ENCODE measurements at regions not wholly inside any gene's neighbourhood (a gene's known extent, or its start where the extent isn't known, plus 50 kb on each side); places are given as distances from the start of the nearest gene placed in this dataset.
"Not testable (repeated sequence)": the region's sequence is repeated elsewhere in the genome, so short reads cannot be mapped to it uniquely, and the experiment has no call there.

DNA sequence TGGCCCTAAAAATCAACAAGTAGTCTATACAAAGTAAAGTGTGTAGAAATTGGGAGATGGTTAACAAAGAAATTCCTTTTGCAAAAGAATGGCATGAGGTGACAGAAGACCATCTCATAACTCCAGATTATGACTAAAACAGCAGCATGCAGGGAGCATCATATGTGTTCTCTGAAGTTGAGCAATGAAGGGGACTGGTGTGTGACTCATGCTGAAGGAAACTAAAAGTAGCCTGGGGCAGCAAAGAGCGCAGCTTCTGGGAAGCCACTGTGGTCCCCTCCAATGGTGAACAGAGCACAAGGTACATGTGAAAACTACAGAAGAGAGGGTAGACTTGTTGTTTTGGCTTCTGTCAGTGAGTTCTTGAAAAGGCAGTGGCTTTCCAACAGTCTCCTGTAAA lies 133.4 kb downstream of the MACC1 start:
- DNase-seq, result no peak

DNA sequence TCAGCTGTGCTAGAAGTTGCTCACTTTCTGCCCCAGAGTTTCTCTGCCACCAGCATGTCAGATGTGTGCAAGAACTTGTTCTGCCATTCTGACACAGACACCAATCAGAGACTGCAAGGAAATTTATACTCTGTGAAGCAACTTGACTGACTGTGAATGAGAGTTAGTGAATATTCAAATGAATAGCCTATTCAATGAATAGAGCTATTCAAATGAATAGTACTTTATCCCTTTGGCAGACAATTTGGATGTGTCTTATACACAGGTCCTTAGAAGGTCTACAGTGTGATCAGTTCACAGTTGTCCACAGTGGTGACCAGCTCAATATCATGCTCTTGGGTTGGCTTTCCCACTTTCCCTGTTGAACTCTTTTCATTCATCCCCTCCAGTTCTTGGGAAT lies 138.1 kb downstream of the MACC1 start:
- no peak for DNase-seq

DNA sequence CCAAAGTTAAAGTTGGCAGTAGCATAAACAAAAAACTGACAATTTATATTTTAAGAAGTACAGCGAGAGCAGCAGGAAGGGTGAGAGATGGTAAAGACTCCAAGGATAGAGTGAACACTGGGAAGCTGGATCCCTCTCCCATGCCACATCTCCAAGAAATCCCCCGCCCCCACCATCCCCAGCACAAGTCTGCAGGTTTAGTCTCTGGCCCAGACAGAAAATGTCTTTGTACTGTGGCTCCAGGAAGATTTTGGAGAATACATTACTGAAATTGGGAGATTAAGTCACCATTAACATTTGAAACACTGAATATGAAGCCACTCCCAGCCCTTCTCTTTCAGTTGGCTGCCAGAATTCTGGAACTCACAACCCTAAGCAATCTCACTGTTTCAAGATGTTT lies 140.3 kb downstream of the MACC1 start:
- no peak for DNase-seq

DNA sequence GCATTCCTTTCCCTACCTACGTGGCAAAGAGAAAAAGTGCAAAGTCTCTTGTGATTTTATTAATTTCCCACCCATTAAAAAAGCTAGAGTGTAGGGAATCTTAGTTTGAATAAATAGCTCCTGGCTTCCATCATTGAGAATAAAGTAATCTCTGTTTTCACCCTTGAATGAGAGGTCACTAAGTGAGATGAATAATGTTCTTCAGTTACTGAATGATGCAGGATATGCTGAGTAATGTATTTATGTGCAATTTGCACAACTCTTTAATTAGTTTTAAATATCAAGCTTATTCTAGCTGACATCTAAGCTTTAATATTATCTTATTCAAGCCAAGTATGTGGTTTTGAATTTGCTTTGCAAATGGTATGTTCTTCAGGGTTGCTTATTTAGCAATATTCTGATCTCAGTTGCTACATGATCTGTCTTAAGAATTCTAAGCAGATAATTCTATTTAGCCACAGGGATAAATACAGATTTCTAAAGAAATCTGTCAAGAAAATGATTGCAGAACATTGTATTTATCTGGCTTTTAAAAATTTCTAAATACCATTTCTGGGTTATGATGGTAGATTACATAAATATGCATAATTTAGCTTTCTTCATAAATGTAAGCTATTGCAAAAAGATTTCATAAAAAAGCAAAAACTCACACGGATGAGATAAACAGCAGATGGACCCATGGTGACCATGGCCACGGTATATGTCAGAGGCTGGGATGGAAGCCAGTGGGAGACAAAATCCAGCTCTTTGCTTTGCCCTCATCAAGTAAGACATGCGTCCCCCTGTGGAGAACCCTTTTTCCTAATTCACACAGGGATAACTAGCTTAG lies 141.0 kb downstream of the MACC1 start:
- DNase-seq, result no peak

DNA sequence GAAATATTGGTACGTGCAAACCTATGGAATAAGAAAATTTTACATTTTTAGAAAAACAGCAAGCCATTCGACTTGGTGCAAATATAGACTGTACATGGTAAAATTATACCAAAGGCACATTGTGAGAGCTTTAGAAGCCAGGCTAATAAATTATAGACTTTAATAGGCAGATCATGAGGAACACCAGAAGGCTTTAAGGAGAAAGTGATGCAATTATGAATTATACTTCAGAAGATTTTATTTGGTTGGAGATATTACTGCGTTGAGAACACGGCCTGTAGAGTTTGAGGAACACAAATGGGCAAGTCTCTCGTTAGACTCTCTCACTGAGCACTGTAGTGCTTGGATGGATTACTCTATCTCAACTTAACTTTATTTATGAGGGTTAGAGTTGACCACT lies 141.7 kb downstream of the MACC1 start:
- DNase-seq, result no peak

DNA sequence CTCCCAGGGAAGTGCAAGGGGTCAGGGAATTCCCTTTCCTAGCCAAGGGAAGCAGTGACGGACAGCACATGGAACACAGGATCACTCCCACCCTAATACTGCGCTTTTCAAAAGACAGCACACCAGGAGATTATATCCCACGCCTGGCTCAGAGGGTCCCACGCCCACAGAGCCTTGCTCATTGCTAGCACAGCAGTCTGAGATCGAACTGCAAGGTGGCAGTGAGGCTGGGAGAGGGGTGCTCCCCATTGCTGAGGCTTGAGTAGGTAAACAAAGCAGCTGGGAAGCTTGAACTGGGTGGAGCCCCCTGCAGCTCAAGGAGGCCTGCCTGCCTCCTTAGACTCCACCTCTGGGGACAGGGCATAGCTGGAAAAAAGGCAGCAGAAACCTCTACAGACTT lies 149.2 kb downstream of the MACC1 start:
- not testable (repeated sequence) for DNase-seq

DNA sequence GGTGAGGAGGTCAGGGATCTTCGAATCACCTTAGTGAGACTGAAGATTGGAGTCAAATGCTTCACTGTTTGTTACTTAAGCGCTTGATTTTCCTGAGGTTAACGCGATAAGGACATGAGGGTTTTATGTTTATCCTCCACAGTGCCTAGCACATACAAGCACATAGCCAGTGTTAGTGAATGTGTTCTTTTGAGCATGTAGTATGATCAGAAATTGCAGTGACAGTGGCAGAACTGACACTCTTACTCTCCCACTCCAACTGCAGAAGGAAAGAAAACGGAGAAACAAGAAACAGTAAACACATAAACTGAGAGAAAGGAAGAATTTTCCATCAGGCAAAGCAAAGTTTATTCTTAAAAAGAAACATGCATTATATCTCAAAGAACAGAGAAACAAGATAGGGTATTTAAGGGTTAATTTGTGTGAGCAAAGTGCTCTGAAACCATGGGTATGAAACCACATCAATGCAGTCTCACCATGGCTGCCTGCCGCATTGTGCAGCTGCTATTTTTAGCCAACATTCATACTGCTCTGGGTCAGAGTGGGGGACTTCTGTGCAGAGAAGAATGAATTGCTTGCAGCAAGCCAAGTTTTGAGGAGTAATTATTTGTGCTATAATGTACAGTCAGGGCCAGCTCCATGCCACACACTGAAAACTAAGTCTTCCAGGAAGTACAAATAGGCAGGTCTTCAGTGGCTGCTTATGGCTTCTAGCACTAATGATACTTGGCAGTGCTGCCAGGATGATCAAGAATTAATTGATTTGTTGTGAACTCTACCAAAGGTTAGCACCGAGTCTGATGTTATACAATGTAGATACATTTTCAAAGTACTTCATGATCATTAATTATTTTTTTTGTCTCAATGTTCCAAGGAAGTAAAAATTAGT lies 152.0 kb downstream of the MACC1 start:
- no peak for DNase-seq

DNA sequence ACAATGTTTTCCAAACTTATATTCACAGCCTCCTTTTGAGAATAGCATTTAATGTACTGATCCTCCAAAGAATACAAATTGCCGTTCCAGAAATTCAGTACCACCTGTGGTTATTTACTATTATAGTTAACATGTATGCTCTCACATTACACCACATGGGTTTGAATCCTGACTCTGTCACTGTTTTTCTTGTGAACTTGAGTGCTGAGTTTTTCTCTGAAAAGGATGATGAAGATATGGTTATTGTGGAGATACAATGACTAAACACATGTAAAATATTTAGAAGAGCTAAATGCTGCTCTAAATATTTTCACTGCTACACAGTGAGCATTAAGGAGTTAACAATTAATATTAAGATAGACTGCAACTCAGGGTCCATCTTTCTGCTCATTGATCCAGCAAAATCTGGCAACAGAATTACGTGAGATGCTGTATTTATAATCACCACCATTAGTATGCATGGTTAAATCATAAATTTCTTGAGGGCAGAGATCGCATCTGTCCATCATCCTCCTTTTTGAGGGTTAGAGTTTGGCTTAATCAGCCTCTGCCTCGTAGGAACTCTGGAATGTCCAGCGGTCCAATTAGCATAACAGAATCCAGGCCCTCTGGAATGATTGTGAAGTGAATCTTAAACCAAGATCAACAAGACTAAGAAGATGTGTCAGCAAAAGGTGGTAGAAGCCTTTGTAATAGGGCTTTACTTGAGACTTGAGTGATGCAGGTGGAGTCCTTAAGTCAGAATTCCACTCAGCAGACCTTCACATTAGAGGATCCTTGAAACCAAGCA lies 152.8 kb downstream of the MACC1 start:
- DNase-seq, result no peak

DNA sequence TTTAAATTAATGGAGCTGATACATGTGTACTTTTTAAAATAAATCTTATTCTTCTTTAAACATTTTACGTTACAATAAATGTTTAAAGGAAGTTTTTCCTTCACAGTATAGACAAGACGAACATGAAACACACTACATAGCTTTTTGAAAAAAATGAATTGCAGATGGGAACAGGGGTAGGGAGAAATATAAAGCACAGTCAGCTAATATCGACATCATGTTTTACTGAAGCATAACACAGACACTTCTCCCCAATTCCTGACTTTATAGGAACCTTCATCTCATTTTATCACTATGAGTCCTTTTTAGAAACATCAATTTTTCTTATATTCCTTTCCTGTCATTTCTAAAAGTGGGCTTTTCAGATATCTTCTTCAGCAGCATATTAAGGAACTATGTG lies 153.5 kb downstream of the MACC1 start:
- no peak for DNase-seq

DNA sequence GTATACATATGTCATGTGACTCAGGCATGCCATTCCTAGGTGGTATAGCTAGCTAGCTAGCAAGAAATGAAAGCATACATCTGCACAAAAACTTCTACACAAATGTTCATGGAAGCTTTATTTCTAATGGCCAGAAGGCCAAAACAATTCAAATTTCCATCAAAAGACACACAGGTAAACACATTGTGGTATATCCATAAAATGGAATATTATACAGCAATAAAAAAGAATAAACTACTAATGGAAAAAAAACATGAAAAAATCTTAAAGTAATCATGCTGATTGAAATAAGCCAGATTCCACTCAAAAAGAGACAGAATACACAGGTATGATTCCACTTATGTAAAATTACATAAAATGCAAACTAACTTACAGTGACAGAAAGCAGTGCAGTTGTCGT lies 154.3 kb downstream of the MACC1 start:
- no peak for DNase-seq

DNA sequence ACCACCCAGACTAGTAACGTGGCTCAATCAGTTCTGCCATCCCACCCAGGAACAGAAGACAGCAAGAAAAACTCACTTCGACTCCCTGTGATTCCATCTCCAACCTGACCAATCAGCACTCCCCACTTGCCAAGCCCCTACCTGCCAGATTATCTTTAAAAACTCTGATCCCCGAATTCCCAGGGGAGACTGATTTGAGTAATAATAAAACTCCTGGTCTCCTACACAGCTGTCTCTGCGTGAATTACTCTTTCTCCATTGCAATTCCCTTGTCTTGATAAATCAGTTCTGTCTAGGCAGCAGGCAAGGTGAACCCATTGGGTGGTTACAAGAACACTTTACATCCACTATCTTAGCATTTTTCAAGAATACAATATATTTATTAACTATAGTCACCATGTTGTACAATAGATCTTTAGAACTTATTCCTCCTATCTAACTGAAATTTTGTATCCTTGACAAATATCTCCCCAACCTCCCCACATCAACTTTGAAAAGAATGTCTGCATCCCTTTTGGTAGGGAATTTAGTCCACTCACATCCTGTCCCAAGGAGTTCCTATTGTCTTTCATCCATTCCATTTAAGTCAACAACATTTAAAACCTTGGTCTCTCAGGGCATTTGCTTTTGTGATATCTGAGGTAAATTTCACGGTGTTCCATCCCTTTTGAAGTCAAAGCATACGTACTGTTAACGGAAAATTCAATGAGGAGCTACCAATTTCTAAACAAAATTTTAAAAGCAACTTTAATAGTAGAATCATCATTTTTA lies 163.7 kb downstream of the MACC1 start:
- DNase-seq, result no peak

DNA sequence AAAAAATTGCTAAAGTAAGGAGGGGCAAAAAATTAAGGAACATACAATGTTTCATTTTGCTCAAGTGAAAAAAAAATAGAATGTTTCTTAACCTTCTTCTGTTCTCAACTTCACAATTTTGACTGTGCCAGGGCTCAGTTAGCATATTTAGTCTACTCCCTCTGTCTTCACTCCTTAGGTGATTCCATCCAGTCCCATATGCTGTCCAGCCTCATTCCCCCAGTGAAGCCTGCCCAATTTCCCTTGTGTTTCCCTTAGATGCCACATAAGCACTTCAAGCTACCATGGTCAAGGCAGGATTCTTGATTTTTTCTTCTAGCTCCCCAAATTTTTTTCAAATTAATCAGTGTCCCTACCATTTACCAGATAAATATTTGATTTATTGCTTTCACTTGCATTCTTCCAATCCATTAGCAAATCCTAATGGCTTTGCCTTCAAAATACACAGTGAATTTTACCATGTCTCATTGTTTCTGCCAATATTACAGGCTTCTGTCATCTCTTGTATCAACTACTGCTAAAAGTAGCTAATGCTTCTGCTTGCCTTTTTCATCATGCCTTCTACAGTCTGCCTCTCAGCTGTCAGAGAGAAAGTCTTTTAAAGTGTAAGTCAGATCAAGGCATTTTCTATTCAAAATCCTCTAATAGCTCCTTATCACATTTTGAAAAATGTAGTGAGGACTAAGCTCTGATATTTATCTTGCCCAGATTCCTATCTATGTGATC lies 166.8 kb downstream of the MACC1 start:
- DNase-seq, result no peak

DNA sequence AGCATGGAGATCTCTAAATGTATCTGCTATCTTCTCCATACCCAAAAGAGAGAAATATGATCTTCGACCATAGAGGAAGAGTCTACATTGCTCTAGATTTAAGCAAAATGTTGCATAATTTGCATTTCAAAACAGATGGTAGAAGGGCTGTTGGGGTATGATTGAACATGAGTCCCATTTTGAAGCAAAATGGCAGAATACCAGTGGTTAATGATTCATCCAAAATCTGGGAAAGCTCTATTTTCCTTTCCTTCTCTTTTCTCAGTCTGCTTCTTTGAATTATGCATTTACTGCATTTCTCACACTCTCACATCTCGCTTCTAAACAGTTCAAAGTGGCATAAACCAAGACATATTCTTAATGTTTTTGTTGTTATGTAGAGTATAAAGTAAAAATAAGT lies 178.5 kb downstream of the MACC1 start:
- DNase-seq, result no peak

DNA sequence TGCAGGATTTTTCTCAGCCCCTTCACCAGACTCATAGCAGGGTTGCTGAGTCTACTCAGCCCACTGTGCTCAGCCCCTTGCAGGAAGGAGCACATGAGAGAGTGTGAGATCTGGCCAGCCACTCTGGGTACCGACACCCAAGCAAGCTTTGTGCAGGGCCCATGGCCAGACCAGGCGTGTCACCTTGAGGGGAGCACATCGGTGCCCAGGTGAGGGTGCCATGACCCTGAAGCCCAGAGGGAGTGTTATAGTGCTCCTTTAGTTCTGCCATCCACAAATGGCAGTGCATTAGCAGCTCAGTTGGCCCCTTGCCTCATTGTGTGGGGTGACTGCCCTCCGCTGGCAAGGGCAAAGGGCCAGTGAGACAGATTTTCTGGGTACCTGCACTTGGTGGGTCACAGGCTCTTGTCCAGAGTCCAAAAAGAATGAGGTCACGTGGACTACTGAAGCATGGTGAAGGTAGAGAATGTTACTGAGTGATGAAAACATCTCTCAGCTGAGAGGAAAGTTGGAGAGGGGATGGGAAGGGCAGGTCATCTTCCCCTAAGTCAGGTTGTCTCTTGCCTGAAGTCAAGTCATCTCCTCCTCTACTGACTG lies 181.8 kb downstream of the MACC1 start:
- no peak for DNase-seq

DNA sequence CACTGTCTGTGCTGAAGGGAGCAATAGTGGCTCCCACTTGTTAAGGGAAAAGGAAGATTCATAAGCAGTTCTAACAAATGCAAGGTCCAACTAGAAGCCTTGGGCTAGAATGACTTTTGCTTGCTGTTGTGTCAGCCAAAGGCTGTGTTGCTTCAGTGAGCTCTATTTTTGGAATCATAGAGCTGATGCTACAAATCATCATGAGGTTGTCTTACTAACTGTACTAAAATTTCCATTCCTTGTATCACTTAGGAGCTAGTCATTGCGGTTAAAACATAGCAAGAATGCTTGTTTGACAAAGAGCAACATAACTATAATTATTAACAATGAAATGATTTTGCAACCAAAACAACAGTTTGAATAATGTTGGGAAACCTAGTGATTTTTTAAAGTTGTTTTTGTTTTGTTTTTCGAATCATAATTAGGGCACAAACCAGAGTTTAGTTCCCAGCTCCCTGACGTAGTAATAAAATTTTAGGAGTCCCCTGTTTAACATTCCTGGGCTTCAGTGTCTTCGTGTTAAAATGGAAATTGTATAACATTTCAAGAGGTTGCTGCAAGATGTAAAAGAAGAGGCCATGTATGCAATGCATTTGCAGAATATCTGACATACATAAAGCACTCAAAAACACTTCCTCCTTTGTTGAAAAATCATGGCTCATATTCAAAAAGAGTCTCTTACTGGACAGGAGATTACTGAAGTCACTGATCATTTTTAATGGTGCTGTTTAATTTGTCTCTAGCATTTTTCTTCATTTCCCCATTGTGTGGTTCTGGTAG lies 183.4 kb downstream of the MACC1 start:
- DNase-seq, result no peak

DNA sequence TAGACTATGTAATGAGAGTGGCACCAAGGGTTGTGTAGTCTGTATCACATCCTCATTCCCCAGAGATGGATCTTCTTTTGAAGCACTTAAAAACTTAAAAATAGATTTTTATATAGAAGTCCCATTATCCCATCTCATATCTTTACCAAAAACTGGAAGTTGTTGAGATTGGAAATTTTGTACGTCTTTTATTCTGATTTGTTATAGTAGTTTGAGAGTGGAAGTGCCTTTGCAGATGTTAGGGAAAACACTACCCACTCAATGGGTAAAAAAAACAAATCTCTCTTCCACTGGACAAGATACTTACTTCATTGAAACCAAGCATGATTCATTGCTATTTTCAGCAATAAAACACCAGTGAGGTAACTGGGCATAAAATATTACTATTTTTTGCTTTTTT lies 184.4 kb downstream of the MACC1 start:
- DNase-seq, result no peak

DNA sequence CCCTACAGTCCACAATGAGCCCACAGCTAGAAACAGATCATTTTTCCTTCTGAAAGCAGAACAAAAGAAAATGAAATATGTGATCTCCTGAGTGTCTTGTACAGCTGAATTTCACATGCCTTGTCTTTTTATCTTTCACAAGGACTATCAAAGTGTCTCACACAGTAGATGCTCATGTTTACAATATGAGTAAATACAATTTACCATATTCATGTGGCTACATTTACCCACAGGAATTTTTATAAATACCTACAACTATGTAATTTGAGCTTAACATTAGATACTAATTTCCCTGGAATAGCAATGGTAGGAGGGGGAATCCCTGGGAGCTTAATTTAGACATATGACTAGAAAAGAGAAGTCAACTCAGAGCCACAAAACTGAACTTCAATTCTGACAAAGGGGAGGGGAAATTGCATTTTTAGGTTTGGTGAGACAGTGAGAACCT lies 186.2 kb downstream of the MACC1 start:
- DNase-seq, result no peak

DNA sequence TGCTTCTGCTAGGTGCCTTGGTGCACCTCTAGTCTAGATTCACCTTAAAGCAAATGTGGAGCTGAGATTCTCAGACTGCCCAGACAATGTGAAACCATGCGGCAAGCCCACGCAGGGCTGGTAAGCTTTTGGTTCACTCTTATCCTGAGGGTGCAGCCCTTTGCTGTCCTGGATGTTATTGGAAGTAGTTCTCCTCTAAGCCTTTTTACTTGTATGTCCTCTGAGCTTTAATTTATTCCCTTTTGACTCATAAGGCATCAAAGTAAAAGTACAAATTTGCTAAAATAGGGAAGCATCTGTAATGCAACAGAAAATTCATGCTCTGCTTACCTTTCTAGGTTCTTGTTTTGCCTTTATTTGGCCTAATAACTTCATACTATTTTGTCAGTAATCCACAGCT lies 186.8 kb downstream of the MACC1 start:
- DNase-seq, result no peak

DNA sequence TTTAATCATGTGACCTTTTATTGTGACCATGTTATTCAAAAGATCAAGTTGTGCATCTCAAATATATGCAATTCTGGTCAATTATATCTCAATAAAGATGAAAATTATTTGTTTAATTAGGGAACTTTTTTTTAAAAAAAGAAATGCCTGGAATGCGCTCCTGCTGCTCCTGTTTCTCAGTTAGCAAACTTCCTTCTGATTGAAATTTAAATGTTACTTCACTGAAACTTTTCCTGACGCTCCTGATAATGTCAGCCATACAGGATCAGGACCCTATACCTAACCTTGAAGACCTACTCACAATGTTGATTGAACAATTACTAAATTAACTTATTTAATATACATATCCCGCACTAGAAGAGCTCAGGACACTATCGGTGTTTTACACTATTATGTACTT lies 190.4 kb downstream of the MACC1 start:
- no peak for DNase-seq

DNA sequence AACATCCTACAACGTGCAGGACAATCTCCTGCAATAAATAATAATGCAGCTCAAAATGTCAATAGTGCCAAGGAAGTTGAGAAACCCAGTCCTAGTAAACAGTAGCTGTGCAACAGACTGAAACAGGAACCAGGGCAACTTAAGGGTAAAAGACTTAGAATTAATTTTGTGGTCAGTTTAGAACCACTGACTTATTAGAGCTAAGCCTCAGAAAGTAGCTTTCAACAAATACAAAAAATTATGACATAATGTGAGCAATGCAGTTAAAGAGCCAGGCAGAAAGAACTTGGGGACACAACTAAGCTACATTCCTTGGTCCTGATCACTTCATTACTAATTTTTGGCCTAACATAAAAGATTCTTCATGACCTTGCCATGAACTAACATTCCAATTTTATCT lies 195.4 kb downstream of the MACC1 start:
- DNase-seq, result no peak

DNA sequence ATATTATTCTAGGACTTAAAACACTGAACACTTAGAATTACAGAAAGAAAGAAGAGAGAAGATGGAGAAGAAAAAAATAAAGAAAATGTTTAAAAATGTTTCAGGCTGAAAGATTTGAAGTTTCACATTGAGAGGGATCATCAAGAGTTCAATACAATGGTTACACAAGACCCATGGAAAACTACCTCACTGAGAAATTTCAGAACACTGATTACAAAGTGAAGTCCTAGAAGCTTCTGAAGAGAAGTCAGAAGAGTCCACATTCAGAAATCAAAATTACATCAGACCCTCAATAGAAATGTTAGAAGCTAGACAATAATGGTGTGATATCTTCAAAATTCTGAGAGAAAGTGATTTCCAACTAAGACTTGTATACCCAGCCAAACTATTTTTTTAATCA lies 196.1 kb downstream of the MACC1 start:
- DNase-seq, result no peak

Measured in hippocampal formation (tissue), 2 donors.